Upper lobe of left lung (tissue), 6 donors: ENCODE measurements at regions not wholly inside any gene's neighbourhood (a gene's known extent, or its start where the extent isn't known, plus 50 kb on each side); places are given as distances from the start of the nearest gene placed in this dataset.

Experiments
- ATAC-seq, 2 donors: fragments of 200-7000 bp; cut with Tn5 transposase; one replicate each; pipeline ENCODE4 v1.9.1; 2022; ENCODE audit warnings: mild to moderate bottlenecking in 2 of 2, moderate library complexity in 2 of 2; ENCODE audit not compliant: low FRiP score in 2 of 2
- DNase-seq, 2 donors: peaks; one replicate each; pipeline ENCODE4 v3.0.0-alpha.2; 2019 to 2020
- H3K27ac ChIP-seq, 4 donors: fragments of 200-600 bp; sonication (generic); one replicate each; pipeline ENCODE4 v1.5.1; 2016 to 2019
- H3K27me3 ChIP-seq, 4 donors: fragments of 200-600 bp; sonication (generic); one replicate each; pipeline ENCODE4 v1.5.1; 2017 to 2019
- H3K36me3 ChIP-seq, 4 donors: fragments of 200-600 bp; sonication (generic); one replicate each; pipeline ENCODE4 v1.5.1; 2016 to 2019
- H3K4me1 ChIP-seq, 4 donors: fragments of 200-600 bp; sonication (generic); one replicate each; pipeline ENCODE4 v1.5.1; 2018 to 2019
- H3K4me3 ChIP-seq, 4 donors: fragments of 200-600 bp; sonication (generic); one replicate each; pipeline ENCODE4 v1.5.1; 2017 to 2019; ENCODE audit warnings: mild to moderate bottlenecking in 2 of 4, moderate library complexity in 1 of 4
- H3K9me3 ChIP-seq, 4 donors: fragments of 200-600 bp; sonication (generic); one replicate each; pipeline ENCODE4 v1.5.1; 2018 to 2019
- EP300 ChIP-seq, 4 donors: sonication (generic); formaldehyde crosslinking; IDR thresholded peaks; one replicate each; pipeline ENCODE4 v1.5.1; 2017; ENCODE audit warnings: antibody characterized with exemption in 4 of 4, control low read depth in 2 of 4
- POLR2A ChIP-seq, 4 donors: fragments of 450-650 bp; IDR thresholded peaks; one replicate each; pipeline ENCODE4 v1.5.1; 2016 to 2017; ENCODE audit warnings: antibody characterized with exemption in 4 of 4, mild to moderate bottlenecking in 2 of 4
- POLR2AphosphoS5 ChIP-seq, 2 donors: sonication (generic); formaldehyde crosslinking; IDR thresholded peaks; one replicate each; pipeline ENCODE4 v1.5.1; 2017; ENCODE audit warnings: antibody characterized with exemption in 2 of 2
- WGBS, 2 donors: methylation state at CpG; one replicate each; pipeline ENCODE4 v1.1.5; 2017 to 2018; 5-methylcytosine and 5-hydroxymethylcytosine counted together
- TF ChIP-seq, protein P1 (sequence below), 6 experiments: fragments of 450-650 bp in 4 of 6; fragments of 200-600 bp in 2 of 6; sonication (generic) in 2 of 6; IDR thresholded peaks; one replicate each; pipeline ENCODE4 v1.5.1; 2016 to 2019; ENCODE audit warnings: antibody characterized with exemption in 6 of 6
- donor health status: DM: no; HTN: no; CAD: no; lungs with moderate emphysema.
- donor health status: DM: no; HTN: yes; CAD: no; lungs with severe emphysema.

DNA sequence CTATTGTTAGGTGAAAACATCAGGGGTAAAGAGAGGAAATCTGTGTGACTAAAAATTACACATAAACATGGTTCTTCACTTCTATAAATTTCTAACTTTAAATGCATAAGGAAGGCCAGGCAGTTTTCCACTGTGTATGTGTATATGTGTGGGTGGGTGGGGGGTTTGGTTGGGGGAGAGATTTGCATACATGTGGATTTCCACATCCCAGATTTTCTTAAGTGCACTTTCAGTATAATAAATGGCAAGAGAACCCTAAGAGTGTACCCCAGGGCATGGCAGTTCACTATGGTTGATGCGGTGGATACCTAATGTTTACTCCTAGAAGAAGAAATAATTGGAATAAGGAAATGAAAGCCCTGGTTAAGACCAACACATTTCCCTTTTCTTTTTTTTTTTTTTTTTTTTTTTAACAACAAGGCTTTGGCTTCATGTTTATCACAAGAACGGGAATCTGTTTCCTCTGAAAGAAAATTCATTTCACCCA, 451.8 kb upstream of the CCL2 start:
- no peaks in the 10 kb centered on the region for H3K36me3 ChIP-seq
- WGBS, 2 donors = 22 to 32% methylated on average over 2 of the region's 2 CpGs
- no peak overlapping the region for H3K4me3 ChIP-seq
- DNase-seq = no peak
- ATAC-seq = no peak
- peaks cover 0 to 24% (median 0%) of the 10 kb centered on the region in 4 donors for H3K4me1 ChIP-seq
- H3K27ac ChIP-seq = peak overlapping the region in 3 of 4 donors; percentile 19 to 68 (median 60)
- H3K9me3 ChIP-seq = no peaks in the 10 kb centered on the region
- no peaks in the 10 kb centered on the region for H3K27me3 ChIP-seq
- TF ChIP-seq, protein P1, sequence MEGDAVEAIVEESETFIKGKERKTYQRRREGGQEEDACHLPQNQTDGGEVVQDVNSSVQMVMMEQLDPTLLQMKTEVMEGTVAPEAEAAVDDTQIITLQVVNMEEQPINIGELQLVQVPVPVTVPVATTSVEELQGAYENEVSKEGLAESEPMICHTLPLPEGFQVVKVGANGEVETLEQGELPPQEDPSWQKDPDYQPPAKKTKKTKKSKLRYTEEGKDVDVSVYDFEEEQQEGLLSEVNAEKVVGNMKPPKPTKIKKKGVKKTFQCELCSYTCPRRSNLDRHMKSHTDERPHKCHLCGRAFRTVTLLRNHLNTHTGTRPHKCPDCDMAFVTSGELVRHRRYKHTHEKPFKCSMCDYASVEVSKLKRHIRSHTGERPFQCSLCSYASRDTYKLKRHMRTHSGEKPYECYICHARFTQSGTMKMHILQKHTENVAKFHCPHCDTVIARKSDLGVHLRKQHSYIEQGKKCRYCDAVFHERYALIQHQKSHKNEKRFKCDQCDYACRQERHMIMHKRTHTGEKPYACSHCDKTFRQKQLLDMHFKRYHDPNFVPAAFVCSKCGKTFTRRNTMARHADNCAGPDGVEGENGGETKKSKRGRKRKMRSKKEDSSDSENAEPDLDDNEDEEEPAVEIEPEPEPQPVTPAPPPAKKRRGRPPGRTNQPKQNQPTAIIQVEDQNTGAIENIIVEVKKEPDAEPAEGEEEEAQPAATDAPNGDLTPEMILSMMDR (IDR thresholded peaks at IDR 0.05) = no peak
- TF ChIP-seq EP300 (IDR thresholded peaks at IDR 0.05) = no peak

DNA sequence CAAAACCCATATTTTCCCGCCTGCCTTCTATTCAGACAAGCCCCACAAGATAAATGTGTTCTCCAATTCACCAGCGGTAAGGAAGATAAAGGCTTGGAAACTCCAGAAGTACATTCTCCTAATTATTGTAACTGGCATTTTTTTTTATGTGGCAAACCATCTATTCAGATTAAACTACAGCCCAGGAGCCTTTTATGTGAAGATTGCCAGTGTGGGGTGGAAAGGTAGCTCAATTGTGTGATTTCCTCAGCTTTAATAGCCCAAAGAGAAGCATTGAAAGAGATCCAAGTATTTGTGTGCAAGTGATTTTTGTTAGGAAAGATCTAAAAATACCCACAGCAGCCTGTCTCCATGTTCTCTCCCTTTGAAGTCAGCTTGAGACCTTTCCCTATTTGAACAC, 451.4 kb upstream of the CCL2 start:
- peaks cover 0 to 24% (median 0%) of the 10 kb centered on the region in 4 donors for H3K4me1 ChIP-seq
- no peak overlapping the region for H3K4me3 ChIP-seq
- WGBS, 2 donors = 18 to 51% methylated on average over 2 of the region's 2 CpGs
- H3K36me3 ChIP-seq = no peaks in the 10 kb centered on the region
- TF ChIP-seq, protein P1 (IDR thresholded peaks at IDR 0.05) = no peak
- no peak for ATAC-seq
- H3K27ac ChIP-seq = peak overlapping the region in 3 of 4 donors; percentile 19 to 60 (median 33)
- no peaks in the 10 kb centered on the region for H3K27me3 ChIP-seq
- H3K9me3 ChIP-seq = no peaks in the 10 kb centered on the region
- no peak for DNase-seq

DNA sequence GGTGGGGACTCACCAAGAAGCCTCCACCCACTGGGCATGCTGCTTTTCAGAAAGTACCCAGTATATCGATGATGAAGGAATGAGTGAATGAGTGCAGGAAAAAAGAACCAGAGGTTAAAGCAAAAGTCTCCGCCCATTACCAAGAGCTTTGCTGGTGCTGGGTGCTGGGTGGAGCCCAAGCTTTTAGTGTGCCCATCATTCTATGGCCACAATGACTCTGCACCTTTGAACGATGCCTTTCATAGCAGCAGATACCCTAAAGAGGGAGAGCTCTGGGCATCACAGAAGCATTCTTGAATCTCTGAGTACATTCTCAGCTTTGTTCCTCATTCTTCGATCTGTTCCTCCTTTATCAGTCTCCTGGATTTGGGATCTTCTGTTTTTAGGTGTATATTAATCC, 450.7 kb upstream of the CCL2 start:
- 48 to 68% methylated on average over 4 of the region's 4 CpGs for WGBS, 2 donors
- DNase-seq (no peak), ATAC-seq (no peak)
- Histone ChIP-seq H3K9me3 (no peaks in the 10 kb centered on the region), H3K27ac (peak overlapping the region in 3 of 4 donors; percentile 19 to 60 (median 33)), H3K4me3 (no peak overlapping the region), H3K36me3 (no peaks in the 10 kb centered on the region), H3K4me1 (peaks cover 0 to 24% (median 0%) of the 10 kb centered on the region in 4 donors), H3K27me3 (no peaks in the 10 kb centered on the region)
- TF ChIP-seq, protein P1 (IDR thresholded peaks at IDR 0.05) = no peak
- TF ChIP-seq POLR2AphosphoS5 (IDR thresholded peaks at IDR 0.05) = no peak
- no peak for TF ChIP-seq EP300 (IDR thresholded peaks at IDR 0.05)
- TF ChIP-seq POLR2A (IDR thresholded peaks at IDR 0.05) = no peak

DNA sequence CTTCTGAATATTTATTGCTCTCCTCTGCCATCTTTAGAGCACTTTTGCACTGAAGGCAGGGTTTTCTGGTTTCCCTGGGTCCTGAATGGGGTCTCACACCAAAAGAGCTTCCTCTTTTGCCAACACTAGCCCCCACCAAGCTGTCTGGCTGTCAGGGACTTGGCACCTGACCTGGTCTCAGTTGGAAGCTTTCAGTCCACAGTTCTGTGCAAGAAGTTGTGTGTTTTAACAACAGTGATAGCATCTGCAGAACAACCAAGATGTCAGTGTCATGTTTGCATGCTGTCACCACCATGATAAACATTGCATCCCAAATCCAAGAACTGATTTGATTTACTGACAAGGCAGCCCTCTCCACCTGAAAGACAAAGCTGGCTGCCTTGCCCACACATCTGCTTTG, 448.5 kb upstream of the CCL2 start:
- Histone ChIP-seq H3K36me3 (no peaks in the 10 kb centered on the region), H3K4me1 (peaks cover 0 to 24% (median 0%) of the 10 kb centered on the region in 4 donors), H3K27me3 (no peaks in the 10 kb centered on the region), H3K9me3 (no peaks in the 10 kb centered on the region), H3K27ac (no peak overlapping the region), H3K4me3 (no peak overlapping the region)
- ATAC-seq (no peak), DNase-seq (no peak)
- TF ChIP-seq POLR2AphosphoS5 (IDR thresholded peaks at IDR 0.05) (no peak), POLR2A (IDR thresholded peaks at IDR 0.05) (no peak), EP300 (IDR thresholded peaks at IDR 0.05) (no peak)
- TF ChIP-seq, protein P1 (IDR thresholded peaks at IDR 0.05) = no peak

DNA sequence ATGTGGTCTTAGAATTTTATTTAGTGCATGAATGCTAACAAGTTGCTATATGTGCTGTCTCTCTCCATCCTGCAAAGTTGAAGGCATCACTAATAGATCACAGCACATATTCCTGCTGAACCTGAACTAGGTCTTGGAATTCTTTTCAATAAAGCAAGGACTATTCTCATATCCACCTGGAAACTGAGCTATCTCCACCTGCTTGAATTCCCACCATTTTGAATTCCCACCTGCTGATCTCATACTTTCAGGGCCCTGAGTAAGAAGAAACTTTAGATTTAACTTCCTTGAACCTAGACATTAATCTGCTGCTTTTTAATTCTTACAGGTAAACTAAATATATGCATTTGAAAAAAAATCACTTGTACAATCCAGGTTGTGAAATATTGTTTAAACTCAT, 445.3 kb upstream of the CCL2 start:
- DNase-seq = no peak
- Histone ChIP-seq H3K4me3 (no peak overlapping the region), H3K4me1 (peaks cover 0 to 5% (median 0%) of the 10 kb centered on the region in 4 donors), H3K36me3 (no peaks in the 10 kb centered on the region), H3K27me3 (no peaks in the 10 kb centered on the region), H3K27ac (no peak overlapping the region), H3K9me3 (no peaks in the 10 kb centered on the region)
- TF ChIP-seq POLR2AphosphoS5 (IDR thresholded peaks at IDR 0.05) (no peak), POLR2A (IDR thresholded peaks at IDR 0.05) (no peak), EP300 (IDR thresholded peaks at IDR 0.05) (no peak)
- TF ChIP-seq, protein P1 (IDR thresholded peaks at IDR 0.05) = no peak
- no peak for ATAC-seq
